ENCODE measurements at regions not wholly inside any gene's neighbourhood (a gene's known extent, or its start where the extent isn't known, plus 50 kb on each side); places are given as distances from the start of the nearest gene placed in this dataset.

GRCh38 chr2:88950010-88950409 lies 258.5 kb downstream of the RPIA start:
- H3K4me3 ChIP-seq (ENCODE audit: low read depth, low read length) = no peak overlapping the region
- H3K4me1 ChIP-seq = no peaks in the 10 kb centered on the region
- peak in 1 of 2 experiments; percentile 24 for DNase-seq
- intact Hi-C loops (cut with micrococcal nuclease; ENCODE audit: unreplicated experiment) = no loop called here
- Mint-ChIP-seq H3K27me3 (ENCODE audit: insufficient read depth, unreplicated experiment) (peaks cover 14% of the 10 kb centered on the region), H3K36me3 (ENCODE audit: insufficient read depth, unreplicated experiment) (no peaks in the 10 kb centered on the region), H3K9me3 (ENCODE audit: unreplicated experiment) (no peaks in the 10 kb centered on the region), H3K4me3 (ENCODE audit: unreplicated experiment) (no peak overlapping the region), H3K4me1 (ENCODE audit: low read depth, unreplicated experiment) (no peaks in the 10 kb centered on the region), H3K27ac (ENCODE audit: unreplicated experiment) (no peak overlapping the region)
- ChIA-PET POLR2A (no interaction called here), CTCF (no interaction called here)
- no peaks in the 10 kb centered on the region for H3K9me3 ChIP-seq
- no TSS peak for BruUV-seq (replicated peaks)
- no peaks in the 10 kb centered on the region for H3K27me3 ChIP-seq (replicated peaks; ENCODE audit: control insufficient read depth, insufficient read depth, low read length)
- TF ChIP-seq, protein P1, sequence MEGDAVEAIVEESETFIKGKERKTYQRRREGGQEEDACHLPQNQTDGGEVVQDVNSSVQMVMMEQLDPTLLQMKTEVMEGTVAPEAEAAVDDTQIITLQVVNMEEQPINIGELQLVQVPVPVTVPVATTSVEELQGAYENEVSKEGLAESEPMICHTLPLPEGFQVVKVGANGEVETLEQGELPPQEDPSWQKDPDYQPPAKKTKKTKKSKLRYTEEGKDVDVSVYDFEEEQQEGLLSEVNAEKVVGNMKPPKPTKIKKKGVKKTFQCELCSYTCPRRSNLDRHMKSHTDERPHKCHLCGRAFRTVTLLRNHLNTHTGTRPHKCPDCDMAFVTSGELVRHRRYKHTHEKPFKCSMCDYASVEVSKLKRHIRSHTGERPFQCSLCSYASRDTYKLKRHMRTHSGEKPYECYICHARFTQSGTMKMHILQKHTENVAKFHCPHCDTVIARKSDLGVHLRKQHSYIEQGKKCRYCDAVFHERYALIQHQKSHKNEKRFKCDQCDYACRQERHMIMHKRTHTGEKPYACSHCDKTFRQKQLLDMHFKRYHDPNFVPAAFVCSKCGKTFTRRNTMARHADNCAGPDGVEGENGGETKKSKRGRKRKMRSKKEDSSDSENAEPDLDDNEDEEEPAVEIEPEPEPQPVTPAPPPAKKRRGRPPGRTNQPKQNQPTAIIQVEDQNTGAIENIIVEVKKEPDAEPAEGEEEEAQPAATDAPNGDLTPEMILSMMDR (IDR thresholded peaks at IDR 0.05; ENCODE audit: insufficient read depth in 1 of 2, low read depth in 1 of 2, low read length in 1 of 2, severe bottlenecking in 1 of 2, unreplicated experiment in 1 of 2) = peak in 1 of 2 experiments; percentile 40
- no peaks in the 10 kb centered on the region for H3K36me3 ChIP-seq (ENCODE audit: control insufficient read depth, insufficient read depth, low read length)

DNA sequence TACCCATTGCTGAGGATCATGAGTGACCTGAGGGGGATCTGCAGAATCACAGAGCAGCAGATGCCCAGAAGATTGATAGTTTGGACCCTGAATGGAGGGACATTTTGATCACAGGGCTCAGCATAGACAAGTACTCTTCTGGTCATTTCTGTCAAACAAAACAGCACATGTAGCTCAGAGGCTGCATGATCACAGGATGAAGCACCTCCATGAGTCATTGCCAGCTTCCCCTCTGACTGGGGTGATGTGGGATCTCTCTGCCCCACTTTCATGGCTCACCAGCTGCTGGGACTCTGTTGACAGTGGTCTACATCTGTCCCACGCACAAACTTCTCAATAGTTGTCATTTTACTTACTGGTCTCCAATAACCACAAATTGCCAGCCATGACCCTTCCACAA lies 264.1 kb downstream of the RPIA start:
- ChIA-PET POLR2A (no interaction called here), CTCF (no interaction called here)
- intact Hi-C loops (cut with micrococcal nuclease; ENCODE audit: unreplicated experiment) = no loop called here
- H3K36me3 Mint-ChIP-seq (ENCODE audit: insufficient read depth, unreplicated experiment) = no peaks in the 10 kb centered on the region
- no TSS peak for BruUV-seq (replicated peaks)
- no peaks in the 10 kb centered on the region for H3K36me3 ChIP-seq (ENCODE audit: control insufficient read depth, insufficient read depth, low read length)
- no peak overlapping the region for H3K4me3 ChIP-seq (ENCODE audit: low read depth, low read length)
- TF ChIP-seq, protein P1 (IDR thresholded peaks at IDR 0.05; ENCODE audit: insufficient read depth in 1 of 2, low read depth in 1 of 2, low read length in 1 of 2, severe bottlenecking in 1 of 2, unreplicated experiment in 1 of 2) = no peak
- no peaks in the 10 kb centered on the region for H3K27me3 ChIP-seq (replicated peaks; ENCODE audit: control insufficient read depth, insufficient read depth, low read length)
- H3K4me3 Mint-ChIP-seq (ENCODE audit: unreplicated experiment) = no peak overlapping the region
- no peaks in the 10 kb centered on the region for H3K9me3 ChIP-seq
- no peak overlapping the region for H3K27ac Mint-ChIP-seq (ENCODE audit: unreplicated experiment)
- H3K27me3 Mint-ChIP-seq (ENCODE audit: insufficient read depth, unreplicated experiment) = peaks cover 19% of the 10 kb centered on the region
- no peaks in the 10 kb centered on the region for H3K4me1 Mint-ChIP-seq (ENCODE audit: low read depth, unreplicated experiment)
- no peaks in the 10 kb centered on the region for H3K9me3 Mint-ChIP-seq (ENCODE audit: unreplicated experiment)
- no peaks in the 10 kb centered on the region for H3K4me1 ChIP-seq
- no peak for DNase-seq

DNA sequence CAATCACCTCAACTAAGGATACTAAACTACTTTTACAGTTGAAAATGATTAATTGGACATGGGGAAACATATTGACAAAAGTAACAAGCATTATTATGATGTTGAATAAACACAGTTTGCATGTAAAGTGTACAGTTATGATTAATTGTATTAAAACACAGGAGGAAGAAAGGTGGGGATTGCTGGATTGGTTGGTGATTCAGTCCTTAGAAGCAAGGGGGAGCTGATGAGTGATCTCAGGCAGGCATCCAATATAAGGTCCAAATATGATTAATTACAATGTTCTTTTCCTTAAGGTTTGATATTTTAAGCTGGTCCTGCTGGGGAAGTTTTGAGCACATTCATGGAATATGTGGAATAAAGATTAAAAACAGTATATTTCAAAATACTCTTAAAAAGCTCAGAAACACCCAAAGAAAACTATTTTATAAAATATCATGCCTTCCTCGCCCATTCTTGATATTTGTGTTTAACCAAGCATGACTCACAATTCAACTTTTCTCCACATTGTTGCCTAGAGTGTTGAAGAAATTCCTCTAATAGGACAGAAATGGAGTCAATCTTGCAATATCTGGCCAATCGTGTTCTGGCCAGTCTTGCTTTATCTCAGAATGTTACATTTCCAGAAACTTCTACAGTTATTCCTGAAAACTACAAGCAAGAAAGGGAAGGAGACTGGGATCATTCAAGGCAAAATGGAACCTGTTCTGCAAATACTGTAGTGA lies 268.2 kb downstream of the RPIA start:
- ChIA-PET CTCF (no interaction called here), POLR2A (no interaction called here)
- TF ChIP-seq, protein P1 (IDR thresholded peaks at IDR 0.05; ENCODE audit: insufficient read depth in 1 of 2, low read depth in 1 of 2, low read length in 1 of 2, severe bottlenecking in 1 of 2, unreplicated experiment in 1 of 2) = peak; percentile 11 to 32
- Histone ChIP-seq H3K4me1 (no peaks in the 10 kb centered on the region), H3K4me3 (ENCODE audit: low read depth, low read length) (no peak overlapping the region), H3K9me3 (no peaks in the 10 kb centered on the region), H3K36me3 (ENCODE audit: control insufficient read depth, insufficient read depth, low read length) (no peaks in the 10 kb centered on the region), H3K27me3 (replicated peaks; ENCODE audit: control insufficient read depth, insufficient read depth, low read length) (no peaks in the 10 kb centered on the region)
- H3K4me1 Mint-ChIP-seq (ENCODE audit: low read depth, unreplicated experiment) = no peaks in the 10 kb centered on the region
- no TSS peak for BruUV-seq (replicated peaks)
- H3K27ac Mint-ChIP-seq (ENCODE audit: unreplicated experiment) = no peak overlapping the region
- no peak for DNase-seq
- no peaks in the 10 kb centered on the region for H3K9me3 Mint-ChIP-seq (ENCODE audit: unreplicated experiment)
- H3K27me3 Mint-ChIP-seq (ENCODE audit: insufficient read depth, unreplicated experiment) = peaks cover 14% of the 10 kb centered on the region
- H3K36me3 Mint-ChIP-seq (ENCODE audit: insufficient read depth, unreplicated experiment) = no peaks in the 10 kb centered on the region
- no peak overlapping the region for H3K4me3 Mint-ChIP-seq (ENCODE audit: unreplicated experiment)
- intact Hi-C loops (cut with micrococcal nuclease; ENCODE audit: unreplicated experiment) = no loop called here
